Epithelial cell of proximal tubule (primary cell): ENCODE measurements at regions not wholly inside any gene's neighbourhood (a gene's known extent, or its start where the extent isn't known, plus 50 kb on each side); places are given as distances from the start of the nearest gene placed in this dataset.
"Not testable (repeated sequence)": the region's sequence is repeated elsewhere in the genome, so short reads cannot be mapped to it uniquely, and the experiment has no call there.

ENCODE experiments used
- DNase-seq: peaks from one replicate; pipeline ENCODE4 v3.0.0-alpha.2; 2011; ENCODE audit warnings: low read depth
- H3K4me3 ChIP-seq: 2 replicates; pipeline ENCODE4 v1.5.1; 2011; ENCODE audit warnings: low read depth, mild to moderate bottlenecking, low read length
- CTCF ChIP-seq: conservative IDR thresholded peaks from 2 replicates; pipeline ENCODE4 v1.5.1; 2012; ENCODE audit warnings: low read depth, mild to moderate bottlenecking, low read length

GRCh38 chr3:168951368-168951767 lies 712.1 kb downstream of the MECOM start:
- TF ChIP-seq CTCF: no peak
- DNase-seq: no peak

GRCh38 chr3:168950622-168951021 lies 712.9 kb downstream of the MECOM start:
- no peak for DNase-seq
- no peak overlapping the region for H3K4me3 ChIP-seq
- TF ChIP-seq CTCF: no peak

More at GRCh38 chr3:168951368-168951767, 712.1 kb downstream of the MECOM start:
- H3K4me3 ChIP-seq: no peak overlapping the region

GRCh38 chr3:168939651-168940238 lies 723.8 kb downstream of the MECOM start:
- H3K4me3 ChIP-seq: no peak overlapping the region
- no peak for TF ChIP-seq CTCF
- DNase-seq: no peak

GRCh38 chr3:168933614-168934013 lies 729.9 kb downstream of the MECOM start:
- H3K4me3 ChIP-seq: no peak overlapping the region
- no peak for DNase-seq
- TF ChIP-seq CTCF: no peak

GRCh38 chr3:168929997-168930396 lies 733.5 kb downstream of the MECOM start:
- H3K4me3 ChIP-seq, DNase-seq: not testable (repeated sequence)

- DNase-seq: no peak
- H3K4me3 ChIP-seq: no peak overlapping the region
- no peak for TF ChIP-seq CTCF
Measured at GRCh38 chr3:168926426-168926825, 737.1 kb downstream of the MECOM start.

- DNase-seq: no peak
- H3K4me3 ChIP-seq: no peak overlapping the region
- TF ChIP-seq CTCF: no peak
Measured at GRCh38 chr3:168925568-168925967, 737.9 kb downstream of the MECOM start.
